Chondrocyte (in vitro differentiated cells): ENCODE measurements at regions not wholly inside any gene's neighbourhood (a gene's known extent, or its start where the extent isn't known, plus 50 kb on each side); places are given as distances from the start of the nearest gene placed in this dataset.

Experiments
- DNase-seq: peaks from one replicate; pipeline ENCODE4 v3.0.0; 2021; ENCODE audit warnings: mixed read lengths, low spot score
- H3K27ac Mint-ChIP-seq: one replicate; pipeline ENCODE4 v1.8.0; 2021; ENCODE audit warnings: mild to moderate bottlenecking, moderate library complexity, mixed read lengths; ENCODE audit not compliant: unreplicated experiment
- H3K27me3 Mint-ChIP-seq: 2 replicates; pipeline ENCODE4 v1.8.0; 2021; ENCODE audit warnings: low read depth, mixed read lengths
- H3K36me3 Mint-ChIP-seq: 2 replicates; pipeline ENCODE4 v1.8.0; 2021; ENCODE audit warnings: low read depth, mixed read lengths
- H3K4me1 Mint-ChIP-seq: 2 replicates; pipeline ENCODE4 v1.8.0; 2021; ENCODE audit warnings: low read depth, mild to moderate bottlenecking, mixed read lengths
- H3K4me3 Mint-ChIP-seq: one replicate; pipeline ENCODE4 v1.8.0; 2021; ENCODE audit warnings: mild to moderate bottlenecking, moderate library complexity, mixed read lengths; ENCODE audit not compliant: unreplicated experiment
- H3K9me3 Mint-ChIP-seq: 2 replicates; pipeline ENCODE4 v1.8.0; 2021; ENCODE audit warnings: low read depth, mixed read lengths
- TF ChIP-seq, protein P1 (sequence below): fragments of 200-600 bp; sonication (generic); IDR thresholded peaks from 2 replicates; pipeline ENCODE4 v1.5.0; 2021; ENCODE audit warnings: antibody characterized with exemption, mild to moderate bottlenecking, moderate library complexity

DNA sequence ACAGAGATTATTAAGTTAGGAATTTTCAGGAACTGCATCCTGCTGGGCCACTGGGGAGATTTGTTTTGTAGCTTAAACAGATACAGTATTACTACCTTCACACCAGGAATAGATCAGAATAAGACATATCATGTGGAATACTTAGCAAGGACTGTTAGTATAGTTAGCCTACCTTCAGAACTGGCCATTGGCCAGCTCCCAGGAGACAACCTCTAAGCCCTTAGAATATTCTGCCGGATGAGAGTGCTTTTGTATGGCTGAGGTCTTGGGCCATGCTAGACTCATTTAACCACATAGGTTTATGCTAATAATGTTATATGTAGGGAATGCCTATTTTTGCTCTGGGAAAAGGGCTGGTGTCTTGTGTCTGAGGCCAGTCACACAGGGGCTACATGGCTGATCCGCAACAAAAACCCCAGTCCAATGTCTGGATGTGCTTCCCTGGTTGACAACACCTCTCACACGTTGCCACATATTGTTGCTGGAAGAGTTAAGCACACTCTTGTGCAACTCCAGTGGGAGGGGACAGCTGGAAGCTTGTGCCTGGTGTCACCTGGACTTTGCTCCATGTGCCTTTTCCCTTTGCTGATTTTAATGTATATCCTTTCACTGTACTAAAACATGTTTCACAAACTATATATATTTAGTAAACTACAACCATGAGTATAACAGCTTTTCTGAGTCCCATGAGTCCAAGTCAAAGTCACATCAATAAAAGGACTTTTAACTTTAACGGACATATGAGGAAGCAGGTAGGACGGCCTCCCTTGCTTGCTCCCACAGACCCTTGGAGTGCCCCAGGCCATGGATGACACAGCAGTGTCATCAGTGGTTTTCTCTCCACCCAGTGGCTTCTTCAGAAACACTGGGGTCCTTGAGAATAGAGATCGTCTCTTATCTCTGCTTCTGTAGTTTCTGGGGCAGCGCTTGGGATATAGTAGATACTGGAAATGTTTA lies 118.0 kb upstream of the C3orf80 start:
- DNase-seq: no peak
- no peaks in the 10 kb centered on the region for H3K27me3 Mint-ChIP-seq
- TF ChIP-seq, protein P1, sequence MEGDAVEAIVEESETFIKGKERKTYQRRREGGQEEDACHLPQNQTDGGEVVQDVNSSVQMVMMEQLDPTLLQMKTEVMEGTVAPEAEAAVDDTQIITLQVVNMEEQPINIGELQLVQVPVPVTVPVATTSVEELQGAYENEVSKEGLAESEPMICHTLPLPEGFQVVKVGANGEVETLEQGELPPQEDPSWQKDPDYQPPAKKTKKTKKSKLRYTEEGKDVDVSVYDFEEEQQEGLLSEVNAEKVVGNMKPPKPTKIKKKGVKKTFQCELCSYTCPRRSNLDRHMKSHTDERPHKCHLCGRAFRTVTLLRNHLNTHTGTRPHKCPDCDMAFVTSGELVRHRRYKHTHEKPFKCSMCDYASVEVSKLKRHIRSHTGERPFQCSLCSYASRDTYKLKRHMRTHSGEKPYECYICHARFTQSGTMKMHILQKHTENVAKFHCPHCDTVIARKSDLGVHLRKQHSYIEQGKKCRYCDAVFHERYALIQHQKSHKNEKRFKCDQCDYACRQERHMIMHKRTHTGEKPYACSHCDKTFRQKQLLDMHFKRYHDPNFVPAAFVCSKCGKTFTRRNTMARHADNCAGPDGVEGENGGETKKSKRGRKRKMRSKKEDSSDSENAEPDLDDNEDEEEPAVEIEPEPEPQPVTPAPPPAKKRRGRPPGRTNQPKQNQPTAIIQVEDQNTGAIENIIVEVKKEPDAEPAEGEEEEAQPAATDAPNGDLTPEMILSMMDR: no peak
- no peaks in the 10 kb centered on the region for H3K4me1 Mint-ChIP-seq
- no peak overlapping the region for H3K4me3 Mint-ChIP-seq
- no peaks in the 10 kb centered on the region for H3K36me3 Mint-ChIP-seq
- H3K9me3 Mint-ChIP-seq: no peaks in the 10 kb centered on the region
- H3K27ac Mint-ChIP-seq: no peak overlapping the region

- no peaks in the 10 kb centered on the region for H3K36me3 Mint-ChIP-seq
Measured at GRCh38 chr3:160108362-160108761, 116.9 kb upstream of the C3orf80 start.

GRCh38 chr3:160112481-160112880 lies 112.7 kb upstream of the C3orf80 start:
- Mint-ChIP-seq H3K4me3 (no peak overlapping the region), H3K4me1 (no peaks in the 10 kb centered on the region), H3K27ac (no peak overlapping the region), H3K27me3 (no peaks in the 10 kb centered on the region), H3K9me3 (peaks cover 5% of the 10 kb centered on the region), H3K36me3 (no peaks in the 10 kb centered on the region)
- no peak for DNase-seq
- TF ChIP-seq, protein P1: no peak

More at GRCh38 chr3:160108362-160108761, 116.9 kb upstream of the C3orf80 start:
- TF ChIP-seq, protein P1: no peak
- H3K27ac Mint-ChIP-seq: no peak overlapping the region
- no peaks in the 10 kb centered on the region for H3K9me3 Mint-ChIP-seq
- no peaks in the 10 kb centered on the region for H3K27me3 Mint-ChIP-seq
- DNase-seq: no peak
- no peaks in the 10 kb centered on the region for H3K4me1 Mint-ChIP-seq
- H3K4me3 Mint-ChIP-seq: no peak overlapping the region

- Mint-ChIP-seq H3K4me3 (no peak overlapping the region), H3K4me1 (no peaks in the 10 kb centered on the region), H3K27ac (no peak overlapping the region), H3K27me3 (no peaks in the 10 kb centered on the region), H3K9me3 (peaks cover 9% of the 10 kb centered on the region), H3K36me3 (no peaks in the 10 kb centered on the region)
- TF ChIP-seq, protein P1: no peak
- no peak for DNase-seq
Measured at GRCh38 chr3:160112996-160113395, 112.2 kb upstream of the C3orf80 start.

- Mint-ChIP-seq H3K27me3 (no peaks in the 10 kb centered on the region), H3K4me1 (no peaks in the 10 kb centered on the region), H3K27ac (no peak overlapping the region), H3K9me3 (peaks cover 10% of the 10 kb centered on the region), H3K4me3 (no peak overlapping the region), H3K36me3 (no peaks in the 10 kb centered on the region)
- TF ChIP-seq, protein P1: no peak
- no peak for DNase-seq
Measured at GRCh38 chr3:160114355-160114995, 110.7 kb upstream of the C3orf80 start.
